Aorta (tissue), 5 donors: ENCODE measurements at regions not wholly inside any gene's neighbourhood (a gene's known extent, or its start where the extent isn't known, plus 50 kb on each side); places are given as distances from the start of the nearest gene placed in this dataset.

Source experiments
- ATAC-seq: fragments of 200-7000 bp; cut with Tn5 transposase; one replicate; pipeline ENCODE4 v1.9.1; 2022; ENCODE audit warnings: moderate library complexity; ENCODE audit not compliant: low FRiP score
- DNase-seq, 2 donors: peaks; one replicate each; pipeline ENCODE4 v3.0.0-alpha.2; 2020
- H3K27ac ChIP-seq, 2 donors: one replicate each; pipeline ENCODE4 v1.5.1; 2013; ENCODE audit warnings: low read length in 2 of 2, mild to moderate bottlenecking in 2 of 2, moderate library complexity in 2 of 2, control low read depth in 1 of 2, inconsistent platforms in 1 of 2, low read depth in 1 of 2
- H3K27me3 ChIP-seq, 2 donors: one replicate each; pipeline ENCODE4 v1.6.1; 2013; ENCODE audit warnings: control low read depth in 1 of 2, low read length in 1 of 2, mild to moderate bottlenecking in 1 of 2, moderate library complexity in 1 of 2; ENCODE audit not compliant: insufficient read depth in 2 of 2, control insufficient read depth in 1 of 2
- H3K36me3 ChIP-seq, 2 donors: one replicate each; pipeline ENCODE4 v1.6.1; 2013; ENCODE audit warnings: control low read depth in 1 of 2, low read length in 1 of 2, mild to moderate bottlenecking in 1 of 2; ENCODE audit not compliant: insufficient read depth in 2 of 2, control insufficient read depth in 1 of 2
- H3K4me1 ChIP-seq, 2 donors: one replicate each; pipeline ENCODE4 v1.6.1; 2013; ENCODE audit warnings: low read length in 2 of 2, control low read depth in 1 of 2, mild to moderate bottlenecking in 1 of 2, moderate library complexity in 1 of 2; ENCODE audit not compliant: insufficient read depth in 2 of 2, control insufficient read depth in 1 of 2
- H3K4me3 ChIP-seq, 2 donors: one replicate each; pipeline ENCODE4 v1.5.1; 2013; ENCODE audit warnings: low read length in 2 of 2, control low read depth in 1 of 2, mild to moderate bottlenecking in 1 of 2
- H3K9me3 ChIP-seq: one replicate; pipeline ENCODE4 v1.6.1; 2013; ENCODE audit warnings: mild to moderate bottlenecking, low read length; ENCODE audit not compliant: control insufficient read depth
- WGBS, 2 donors: extraction: QIAGEN DNeasy Blood & Tissue Kit; methylation state at CpG; one replicate each; pipeline ENCODE4 v1.1.7; 2013; 5-methylcytosine and 5-hydroxymethylcytosine counted together
- intact Hi-C, 2 donors: fragments of 100-400 bp; cut with DNase I; formaldehyde crosslinking; loops; one replicate each; pipeline versions ENCODE4 v1.14.2 to v1.15.0; 2022
- donor health status: healthy with polysubstance abuse.
- donor health status: Bipolar disorder and iron deficiency.
- donor health status: DM: no; HTN: no; CAD: no.
- donor health status: DM: no; HTN: no; CAD: no.
- donor health status: DM: yes; HTN: yes; CAD: no.

GRCh38 chr11:15867871-15868270 is 488.5 kb downstream of the SOX6 start:
- intact Hi-C loops = no loop called here
- ATAC-seq (no peak), DNase-seq (no peak)
- H3K36me3 ChIP-seq = no peaks in the 10 kb centered on the region
- H3K4me1 ChIP-seq = no peaks in the 10 kb centered on the region
- H3K9me3 ChIP-seq = no peaks in the 10 kb centered on the region
- no peaks in the 10 kb centered on the region for H3K27me3 ChIP-seq
- H3K4me3 ChIP-seq = no peak overlapping the region
- no peak overlapping the region for H3K27ac ChIP-seq

DNA sequence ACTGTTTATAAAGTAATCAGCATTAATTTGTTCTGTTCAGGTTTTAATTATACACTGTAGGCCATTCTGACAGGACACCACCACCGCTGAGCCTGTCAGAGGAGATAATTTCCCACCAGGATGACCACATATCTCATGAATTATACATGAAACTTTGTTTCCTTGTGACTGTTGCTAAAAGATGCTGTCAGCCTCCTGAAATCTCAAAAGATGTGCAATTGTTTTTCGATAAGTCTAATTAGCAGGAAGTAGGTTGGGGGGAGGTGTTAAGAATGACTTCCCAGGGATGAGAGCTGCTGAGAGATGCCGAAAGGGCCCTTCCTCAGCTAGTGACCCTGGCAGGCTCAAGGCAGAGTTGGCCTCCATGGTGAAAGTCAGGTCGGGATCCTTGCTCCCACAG is 485.4 kb downstream of the SOX6 start:
- intact Hi-C loops = no loop called here
- 83 to 89% methylated on average over 4 of the region's 4 CpGs for WGBS, 2 donors
- Histone ChIP-seq H3K4me1 (no peaks in the 10 kb centered on the region), H3K27ac (no peak overlapping the region), H3K36me3 (no peaks in the 10 kb centered on the region), H3K9me3 (no peaks in the 10 kb centered on the region), H3K27me3 (no peaks in the 10 kb centered on the region), H3K4me3 (no peak overlapping the region)
- no peak for DNase-seq
- no peak for ATAC-seq

DNA sequence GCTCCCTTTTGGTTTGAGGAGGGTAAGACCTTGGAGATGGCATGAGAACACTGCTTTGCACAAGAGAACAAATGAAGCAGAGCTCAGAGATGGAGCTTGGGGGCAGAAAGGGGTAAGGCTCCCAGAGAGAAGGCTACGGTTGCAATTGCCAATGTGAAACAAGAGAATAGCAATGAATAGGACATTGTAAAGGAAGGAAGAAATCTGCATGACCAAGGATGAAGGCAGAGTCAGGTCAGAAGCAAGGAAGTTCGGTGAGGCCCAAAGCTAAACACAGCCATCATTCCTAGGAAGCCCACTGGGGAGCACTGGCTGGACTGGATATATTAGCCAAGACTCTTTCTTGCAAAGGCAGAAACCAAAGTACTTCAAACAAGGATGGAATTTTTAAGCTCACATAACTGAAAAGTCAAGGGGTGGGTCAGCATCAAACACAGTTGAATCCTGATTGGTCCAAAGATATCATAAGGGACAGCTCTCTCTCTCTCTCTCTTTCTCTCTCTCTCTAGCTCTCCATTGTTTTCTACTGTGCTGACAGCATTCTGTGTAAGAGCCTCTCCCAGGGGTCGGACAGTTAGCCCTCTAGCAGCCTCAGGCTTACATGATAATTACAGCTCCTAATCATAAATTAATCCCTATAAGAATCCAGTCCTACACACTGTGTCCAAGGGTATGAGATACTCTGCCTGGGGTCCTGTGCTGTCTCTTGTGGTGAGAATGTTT is 484.3 kb downstream of the SOX6 start:
- Histone ChIP-seq H3K4me3 (no peak overlapping the region), H3K9me3 (no peaks in the 10 kb centered on the region), H3K36me3 (no peaks in the 10 kb centered on the region), H3K27me3 (no peaks in the 10 kb centered on the region), H3K4me1 (no peaks in the 10 kb centered on the region), H3K27ac (no peak overlapping the region)
- intact Hi-C loops = no loop called here
- DNase-seq (no peak), ATAC-seq (no peak)
- 95% methylated on average over 3 of the region's 3 CpGs for WGBS, 2 donors

DNA sequence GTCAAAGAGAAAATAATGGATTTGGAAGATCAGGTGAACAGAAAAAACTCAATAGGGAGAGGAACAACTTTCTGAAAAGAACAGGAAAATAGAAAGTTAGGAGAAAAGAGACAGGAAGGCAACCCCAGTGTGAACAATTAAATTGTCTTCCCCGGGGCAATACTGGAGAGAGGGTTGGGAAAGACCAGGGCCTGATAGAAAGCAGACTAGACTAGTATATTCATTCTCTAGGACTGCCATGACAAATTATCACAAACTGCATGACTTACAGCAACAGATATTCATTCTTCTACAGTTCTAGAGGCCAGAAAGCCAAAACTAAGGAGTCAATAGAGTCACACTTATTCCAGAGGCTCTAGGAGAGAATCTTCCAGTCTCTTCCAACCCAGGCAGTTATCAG is 482.8 kb downstream of the SOX6 start:
- WGBS, 2 donors = 84 to 100% methylated on average over 1 of the region's 1 CpG
- no peak for DNase-seq
- Histone ChIP-seq H3K27ac (no peak overlapping the region), H3K4me1 (no peaks in the 10 kb centered on the region), H3K9me3 (no peaks in the 10 kb centered on the region), H3K27me3 (no peaks in the 10 kb centered on the region), H3K36me3 (no peaks in the 10 kb centered on the region), H3K4me3 (no peak overlapping the region)
- no peak for ATAC-seq
- intact Hi-C loops = no loop called here

GRCh38 chr11:15874704-15875103 is 481.6 kb downstream of the SOX6 start:
- DNase-seq = no peak
- Histone ChIP-seq H3K36me3 (no peaks in the 10 kb centered on the region), H3K4me3 (no peak overlapping the region), H3K27me3 (no peaks in the 10 kb centered on the region), H3K4me1 (no peaks in the 10 kb centered on the region), H3K9me3 (no peaks in the 10 kb centered on the region), H3K27ac (no peak overlapping the region)
- ATAC-seq = no peak
- intact Hi-C loops = no loop called here
- 95 to 96% methylated on average over 2 of the region's 2 CpGs for WGBS, 2 donors

GRCh38 chr11:15875393-15875792 is 481.0 kb downstream of the SOX6 start:
- Histone ChIP-seq H3K9me3 (no peaks in the 10 kb centered on the region), H3K4me1 (no peaks in the 10 kb centered on the region), H3K27ac (no peak overlapping the region), H3K36me3 (no peaks in the 10 kb centered on the region), H3K4me3 (no peak overlapping the region), H3K27me3 (no peaks in the 10 kb centered on the region)
- 97 to 99% methylated on average over 3 of the region's 3 CpGs for WGBS, 2 donors
- no peak for DNase-seq
- intact Hi-C loops = no loop called here
- no peak for ATAC-seq

DNA sequence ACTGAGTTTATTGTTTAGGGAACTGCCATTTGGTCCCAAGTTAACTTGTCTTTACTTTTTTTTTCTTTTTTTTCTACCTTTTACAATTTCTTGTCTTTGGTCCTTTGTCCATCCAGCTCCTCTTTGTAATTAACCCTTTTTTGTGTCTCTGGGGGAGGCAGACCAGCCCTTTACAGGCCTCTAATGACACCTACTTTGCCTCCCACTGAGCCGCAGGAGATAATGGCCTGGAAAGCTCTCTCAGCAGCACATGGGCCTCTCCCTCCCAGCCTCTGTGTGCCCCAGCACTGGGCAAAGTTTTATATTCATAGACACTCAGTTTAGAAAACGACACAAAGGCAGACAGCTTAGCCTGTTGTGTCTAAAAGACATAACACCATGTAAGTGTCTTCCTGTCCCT is 480.4 kb downstream of the SOX6 start:
- ATAC-seq = no peak
- intact Hi-C loops = no loop called here
- H3K27me3 ChIP-seq = no peaks in the 10 kb centered on the region
- DNase-seq = no peak
- no peaks in the 10 kb centered on the region for H3K4me1 ChIP-seq
- no peak overlapping the region for H3K27ac ChIP-seq
- H3K9me3 ChIP-seq = no peaks in the 10 kb centered on the region
- WGBS, 2 donors = 82 to 86% methylated on average over 2 of the region's 2 CpGs
- H3K36me3 ChIP-seq = no peaks in the 10 kb centered on the region
- no peak overlapping the region for H3K4me3 ChIP-seq

- no peak overlapping the region for H3K27ac ChIP-seq
- H3K4me3 ChIP-seq = no peak overlapping the region
- no peak for DNase-seq
- intact Hi-C loops = no loop called here
- no peaks in the 10 kb centered on the region for H3K4me1 ChIP-seq
- no peaks in the 10 kb centered on the region for H3K27me3 ChIP-seq
- no peak for ATAC-seq
- H3K36me3 ChIP-seq = no peaks in the 10 kb centered on the region
- WGBS, 2 donors = 91 to 96% methylated on average over 1 of the region's 1 CpG
- no peaks in the 10 kb centered on the region for H3K9me3 ChIP-seq
Measured at GRCh38 chr11:15878756-15879155, 477.6 kb downstream of the SOX6 start.

DNA sequence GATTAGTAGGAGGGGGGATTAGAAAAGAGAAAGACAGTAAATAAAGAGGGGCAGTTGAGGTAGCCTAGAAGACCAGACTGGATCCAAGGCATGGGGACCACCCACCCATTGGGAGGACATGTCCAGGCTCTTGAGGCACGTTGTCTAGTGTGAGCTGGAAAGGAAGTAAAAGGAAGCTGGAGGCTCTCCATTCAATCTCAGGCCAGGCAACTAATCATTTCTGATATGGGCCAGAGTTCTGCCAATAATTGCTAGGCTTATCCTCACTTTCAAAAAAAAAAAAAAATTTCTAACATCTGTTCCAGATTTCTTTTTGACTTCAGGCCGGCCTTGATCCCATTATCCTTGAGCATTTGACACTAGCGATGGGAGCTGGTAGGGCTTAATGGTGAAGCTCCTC is 476.1 kb downstream of the SOX6 start:
- no peak overlapping the region for H3K27ac ChIP-seq
- intact Hi-C loops = no loop called here
- H3K36me3 ChIP-seq = no peaks in the 10 kb centered on the region
- ATAC-seq = no peak
- H3K4me1 ChIP-seq = no peaks in the 10 kb centered on the region
- H3K4me3 ChIP-seq = no peak overlapping the region
- WGBS, 2 donors = 78 to 87% methylated on average over 3 of the region's 3 CpGs
- H3K9me3 ChIP-seq = no peaks in the 10 kb centered on the region
- no peaks in the 10 kb centered on the region for H3K27me3 ChIP-seq
- no peak for DNase-seq
